Spleen (tissue), 11 donors: ENCODE measurements at regions not wholly inside any gene's neighbourhood (a gene's known extent, or its start where the extent isn't known, plus 50 kb on each side); places are given as distances from the start of the nearest gene placed in this dataset.

Source experiments
- DNase-seq: peaks from one replicate; pipeline ENCODE4 v3.0.0-alpha.2; 2020
- H3K27ac ChIP-seq, 8 donors: fragments of 200-600 bp; sonication (generic) in 7 of 8; 1 replicate in 4 of 8; 2 replicates in 4 of 8; pipeline versions ENCODE4 v1.5.0 to v1.8.0; 2016 to 2021; ENCODE audit warnings: inconsistent platforms in 4 of 8, mild to moderate bottlenecking in 4 of 8, moderate library complexity in 1 of 8
- H3K27me3 ChIP-seq, 7 donors: fragments of 200-600 bp; sonication (generic) in 6 of 7; replicated peaks in 1 of 7; 1 replicate in 4 of 7; 2 replicates in 3 of 7; pipeline versions ENCODE4 v1.5.0 to v1.8.0; 2016 to 2021; ENCODE audit warnings: inconsistent platforms in 3 of 7, mild to moderate bottlenecking in 1 of 7
- H3K36me3 ChIP-seq, 6 donors: fragments of 200-600 bp; sonication (generic) in 5 of 6; 1 replicate in 4 of 6; 2 replicates in 2 of 6; pipeline versions ENCODE4 v1.5.0 to v1.8.0; 2016 to 2021; ENCODE audit warnings: inconsistent platforms in 2 of 6
- H3K4me1 ChIP-seq, 6 donors: fragments of 200-600 bp; sonication (generic) in 5 of 6; 1 replicate in 3 of 6; 2 replicates in 3 of 6; pipeline versions ENCODE4 v1.5.0 to v1.8.0; 2016 to 2021; ENCODE audit warnings: inconsistent platforms in 3 of 6
- H3K4me3 ChIP-seq, 8 donors: fragments of 200-600 bp; sonication (generic) in 7 of 8; 1 replicate in 4 of 8; 2 replicates in 4 of 8; pipeline versions ENCODE4 v1.5.0 to v1.8.0; 2016 to 2021; ENCODE audit warnings: inconsistent platforms in 4 of 8, mild to moderate bottlenecking in 4 of 8, moderate library complexity in 2 of 8
- H3K9me3 ChIP-seq, 8 donors: fragments of 200-600 bp; sonication (generic) in 7 of 8; 1 replicate in 4 of 8; 2 replicates in 4 of 8; pipeline versions ENCODE4 v1.5.0 to v1.8.0; 2016 to 2021; ENCODE audit warnings: inconsistent platforms in 4 of 8
- POLR2A ChIP-seq, 3 donors: fragments of 450-650 bp; IDR thresholded peaks; one replicate each; pipeline ENCODE4 v1.5.1; 2017; ENCODE audit warnings: antibody characterized with exemption in 3 of 3, mild to moderate bottlenecking in 1 of 3
- POLR2AphosphoS5 ChIP-seq, 3 donors: sonication (generic); formaldehyde crosslinking; IDR thresholded peaks; one replicate each; pipeline ENCODE4 v1.5.1; 2017; ENCODE audit warnings: antibody characterized with exemption in 3 of 3
- WGBS, 5 donors: extraction: QIAGEN DNeasy Blood & Tissue Kit in 3 of 5; methylation state at CpG; one replicate each; pipeline versions ENCODE4 v1.1.5 to v1.1.7; 2013 to 2018; 5-methylcytosine and 5-hydroxymethylcytosine counted together
- intact Hi-C: fragments of 100-400 bp; cut with DNase I; formaldehyde crosslinking; loops from one replicate; pipeline ENCODE4 v1.15.0; 2023; ENCODE audit warnings: low total_unique reads
- TF ChIP-seq, protein P1 (sequence below), 11 experiments: fragments of 200-600 bp in 7 of 11; fragments of 450-650 bp in 4 of 11; sonication (generic) in 4 of 11; IDR thresholded peaks in 8 of 11; conservative IDR thresholded peaks in 3 of 11; 1 replicate in 7 of 11; 2 replicates in 4 of 11; pipeline versions ENCODE4 v1.4.0 to v1.8.0; 2016 to 2021; ENCODE audit warnings: antibody characterized with exemption in 11 of 11, inconsistent platforms in 4 of 11, mild to moderate bottlenecking in 1 of 11
- donor health status: healthy with polysubstance abuse.
- donor health status: DM: no; HTN: no; CAD: no; lungs with moderate emphysema.
- donor health status: DM: no; HTN: no; CAD: no.
- donor health status: Bipolar disorder and iron deficiency.
- donor health status: healthy.
- donor health status: DM: no; HTN: no; CAD: no.
- donor health status: DM: yes; HTN: yes; CAD: no.

DNA sequence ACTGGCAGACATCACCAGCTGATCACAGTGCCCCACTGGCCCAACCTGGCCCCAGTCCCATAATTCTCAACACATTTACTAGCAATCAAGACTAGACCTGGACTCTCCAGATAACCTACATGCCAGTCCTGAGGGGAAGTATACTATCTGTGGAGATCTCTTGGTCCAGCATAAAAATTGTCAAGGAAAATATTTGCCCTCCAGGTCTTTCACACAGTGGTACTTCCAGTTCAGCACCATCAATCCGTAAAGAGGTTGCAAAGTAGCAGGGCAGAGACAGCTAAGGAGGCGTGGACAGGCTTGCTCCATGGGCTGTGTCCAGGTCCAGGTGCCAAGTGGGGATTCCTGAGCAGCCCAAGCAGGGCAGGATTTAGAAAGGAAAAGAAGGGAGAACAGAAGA lies 143.6 kb upstream of the BACE2 start:
- no peak for DNase-seq
- Histone ChIP-seq H3K27me3 (no peaks in the 10 kb centered on the region), H3K36me3 (no peaks in the 10 kb centered on the region), H3K9me3 (peaks cover 0 to 1% (median 0%) of the 10 kb centered on the region in 8 donors), H3K4me3 (no peak overlapping the region), H3K4me1 (no peaks in the 10 kb centered on the region), H3K27ac (no peak overlapping the region)
- intact Hi-C loops: no loop called here
- no peak for TF ChIP-seq POLR2A (IDR thresholded peaks at IDR 0.05)
- TF ChIP-seq, protein P1, sequence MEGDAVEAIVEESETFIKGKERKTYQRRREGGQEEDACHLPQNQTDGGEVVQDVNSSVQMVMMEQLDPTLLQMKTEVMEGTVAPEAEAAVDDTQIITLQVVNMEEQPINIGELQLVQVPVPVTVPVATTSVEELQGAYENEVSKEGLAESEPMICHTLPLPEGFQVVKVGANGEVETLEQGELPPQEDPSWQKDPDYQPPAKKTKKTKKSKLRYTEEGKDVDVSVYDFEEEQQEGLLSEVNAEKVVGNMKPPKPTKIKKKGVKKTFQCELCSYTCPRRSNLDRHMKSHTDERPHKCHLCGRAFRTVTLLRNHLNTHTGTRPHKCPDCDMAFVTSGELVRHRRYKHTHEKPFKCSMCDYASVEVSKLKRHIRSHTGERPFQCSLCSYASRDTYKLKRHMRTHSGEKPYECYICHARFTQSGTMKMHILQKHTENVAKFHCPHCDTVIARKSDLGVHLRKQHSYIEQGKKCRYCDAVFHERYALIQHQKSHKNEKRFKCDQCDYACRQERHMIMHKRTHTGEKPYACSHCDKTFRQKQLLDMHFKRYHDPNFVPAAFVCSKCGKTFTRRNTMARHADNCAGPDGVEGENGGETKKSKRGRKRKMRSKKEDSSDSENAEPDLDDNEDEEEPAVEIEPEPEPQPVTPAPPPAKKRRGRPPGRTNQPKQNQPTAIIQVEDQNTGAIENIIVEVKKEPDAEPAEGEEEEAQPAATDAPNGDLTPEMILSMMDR (IDR thresholded peaks at IDR 0.05 in 8 of 11, conservative IDR thresholded peaks at IDR 0.05 in 3 of 11): no peak
- no peak for TF ChIP-seq POLR2AphosphoS5 (IDR thresholded peaks at IDR 0.05)
- WGBS, 5 donors: 80 to 93% (median 85%) methylated on average over 2 of the region's 2 CpGs

DNA sequence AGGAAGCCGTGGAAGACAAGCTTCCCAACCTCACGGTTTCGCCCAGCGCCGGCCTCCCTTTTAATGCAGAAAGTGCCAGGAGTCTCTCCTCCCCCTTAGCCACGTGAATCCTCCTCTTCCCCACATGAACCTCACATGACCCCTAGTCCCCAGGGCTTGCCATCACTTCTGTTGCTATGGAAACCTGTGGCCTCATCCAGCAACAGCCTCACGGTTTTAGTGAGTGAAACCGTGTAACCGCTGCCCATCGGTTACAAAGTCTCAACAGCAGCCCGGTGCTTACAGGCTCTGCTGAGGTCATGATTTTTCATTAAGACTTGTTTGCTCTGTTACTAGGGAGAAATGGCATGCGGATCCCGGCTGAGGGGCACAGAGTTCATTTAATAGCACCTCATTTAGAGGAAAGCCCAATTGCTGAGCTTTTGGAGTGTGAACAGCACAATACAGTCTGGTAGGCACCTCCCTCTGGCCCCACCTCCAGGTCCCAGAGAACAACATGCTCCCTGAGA lies 143.2 kb upstream of the BACE2 start:
- 76 to 83% (median 81%) methylated on average over 13 of the region's 13 CpGs for WGBS, 5 donors

DNA sequence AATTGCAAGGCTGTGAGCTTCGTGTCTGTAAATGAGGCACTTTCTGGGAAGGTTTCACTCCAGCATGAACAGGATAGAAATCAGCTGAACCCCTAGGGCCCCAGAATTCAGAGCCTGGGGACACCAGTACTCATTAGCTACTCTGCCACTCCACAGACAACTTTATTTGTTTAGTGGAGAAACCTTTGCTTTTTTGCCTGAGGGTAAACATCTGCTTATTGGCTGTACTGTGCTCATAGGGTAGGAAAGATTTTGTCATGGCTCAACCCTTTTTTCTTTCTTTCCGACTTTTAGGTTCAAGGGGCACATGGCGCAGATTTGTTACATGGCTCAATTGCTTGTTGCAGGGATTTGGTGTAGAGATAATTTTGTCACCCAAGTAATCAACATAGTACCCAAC lies 138.4 kb upstream of the BACE2 start:
- Histone ChIP-seq H3K27ac (no peak overlapping the region), H3K4me1 (no peaks in the 10 kb centered on the region), H3K9me3 (no peaks in the 10 kb centered on the region), H3K27me3 (peaks cover 0 to 15% (median 0%) of the 10 kb centered on the region in 7 donors), H3K36me3 (no peaks in the 10 kb centered on the region), H3K4me3 (no peak overlapping the region)
- TF ChIP-seq, protein P1 (IDR thresholded peaks at IDR 0.05 in 8 of 11, conservative IDR thresholded peaks at IDR 0.05 in 3 of 11): no peak
- TF ChIP-seq POLR2AphosphoS5 (IDR thresholded peaks at IDR 0.05) (no peak), POLR2A (IDR thresholded peaks at IDR 0.05) (no peak)
- 76 to 88% (median 79%) methylated on average over 3 of the region's 3 CpGs for WGBS, 5 donors
- DNase-seq: no peak
- intact Hi-C loops: no loop called here

More for the DNA sequence above, 143.2 kb upstream of the BACE2 start:
- Histone ChIP-seq H3K4me3 (no peak overlapping the region), H3K36me3 (no peaks in the 10 kb centered on the region), H3K9me3 (no peaks in the 10 kb centered on the region), H3K27me3 (no peaks in the 10 kb centered on the region), H3K27ac (no peak overlapping the region), H3K4me1 (no peaks in the 10 kb centered on the region)
- no peak for DNase-seq
- intact Hi-C loops: no loop called here
- TF ChIP-seq POLR2A (IDR thresholded peaks at IDR 0.05): no peak
- TF ChIP-seq POLR2AphosphoS5 (IDR thresholded peaks at IDR 0.05): no peak
- TF ChIP-seq, protein P1 (IDR thresholded peaks at IDR 0.05 in 8 of 11, conservative IDR thresholded peaks at IDR 0.05 in 3 of 11): no peak

DNA sequence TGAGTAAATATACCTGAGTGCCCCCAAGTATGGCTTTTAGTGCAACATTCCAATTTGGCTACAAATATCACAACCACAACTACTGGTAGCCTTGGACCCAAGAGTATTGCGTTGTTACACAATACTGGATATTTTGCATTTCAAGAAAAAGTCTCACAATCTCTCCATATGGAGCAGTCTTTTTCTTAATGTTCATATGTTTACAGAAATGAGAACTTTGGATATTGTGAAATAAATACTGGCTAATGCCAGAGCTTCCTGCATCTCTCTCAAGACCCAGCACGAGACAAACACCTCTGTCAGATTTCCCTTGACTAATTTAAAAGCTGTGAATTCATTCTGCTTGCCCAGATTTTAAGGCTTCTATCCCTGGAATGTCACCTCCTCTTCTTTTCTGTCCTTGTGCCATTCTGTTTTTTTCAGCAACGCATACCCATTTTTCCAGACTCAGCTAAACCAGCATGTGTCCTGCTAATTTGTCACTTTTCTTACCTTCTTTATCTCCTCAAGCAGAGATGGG lies 136.2 kb upstream of the BACE2 start:
- H3K9me3 ChIP-seq: no peaks in the 10 kb centered on the region
- no peak overlapping the region for H3K27ac ChIP-seq
- intact Hi-C loops: no loop called here
- TF ChIP-seq POLR2A (IDR thresholded peaks at IDR 0.05) (no peak), POLR2AphosphoS5 (IDR thresholded peaks at IDR 0.05) (no peak)
- TF ChIP-seq, protein P1 (IDR thresholded peaks at IDR 0.05 in 8 of 11, conservative IDR thresholded peaks at IDR 0.05 in 3 of 11): no peak
- WGBS, 5 donors: 68 to 78% (median 73%) methylated on average over 3 of the region's 3 CpGs
- H3K36me3 ChIP-seq: no peaks in the 10 kb centered on the region
- no peak overlapping the region for H3K4me3 ChIP-seq
- DNase-seq: no peak
- peaks cover 0 to 15% (median 0%) of the 10 kb centered on the region in 7 donors for H3K27me3 ChIP-seq
- H3K4me1 ChIP-seq: no peaks in the 10 kb centered on the region
